ENCODE measurements at regions not wholly inside any gene's neighbourhood (a gene's known extent, or its start where the extent isn't known, plus 50 kb on each side); places are given as distances from the start of the nearest gene placed in this dataset.

DNA sequence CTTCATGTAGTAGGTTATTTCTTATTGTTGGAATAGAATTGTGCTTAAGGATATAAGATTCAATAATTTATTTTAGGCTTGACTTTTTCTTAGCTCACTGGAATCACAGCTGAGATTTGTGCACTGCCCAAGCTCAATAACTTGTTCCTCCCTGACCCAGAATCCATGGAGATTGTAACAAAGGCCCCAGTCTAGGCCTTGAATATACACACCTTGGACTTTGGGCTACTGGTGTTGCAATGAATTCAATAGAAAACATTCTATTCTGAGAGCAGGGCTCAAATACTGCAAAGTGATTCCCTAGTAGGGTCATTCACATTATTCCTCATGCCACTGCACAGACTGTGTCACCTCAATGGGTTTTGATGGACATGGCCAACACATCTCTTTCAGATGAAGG lies 352.4 kb downstream of the GALC start (continued):
- TF ChIP-seq MAZ (IDR thresholded peaks at IDR 0.05; ENCODE audit: borderline replicate concordance, low read depth, low read length), result no peak
- TF ChIP-seq MAZ (CRISPR knock-in tag; IDR thresholded peaks at IDR 0.05; ENCODE audit: low read depth), result no peak
- TF ChIP-seq PAXIP1 (CRISPR knock-in tag; conservative IDR thresholded peaks at IDR 0.05), result peak; percentile 75
- TF ChIP-seq HNF1A (IDR thresholded peaks at IDR 0.05; ENCODE audit: low read depth), result no peak
- TF ChIP-seq HNF1A (CRISPR knock-in tag; IDR thresholded peaks at IDR 0.05; ENCODE audit: borderline replicate concordance), result no peak
- peak; percentile 42; the same call in 1 of the 2 replicates for TF ChIP-seq MED1 (CRISPR knock-in tag; IDR thresholded peaks at IDR 0.05)
- 0 out of 2 replicates have a peak, but pooled peaks have one; percentile 20 for TF ChIP-seq IRF2 (CRISPR knock-in tag; IDR thresholded peaks at IDR 0.05)
- TF ChIP-seq ZNF556 (CRISPR knock-in tag; IDR thresholded peaks at IDR 0.05; ENCODE audit: borderline replicate concordance), result peak; percentile 31; the same call in 1 of the 2 replicates
- peak; percentile 68; the same call in 1 of the 2 replicates for TF ChIP-seq ZMYM4 (CRISPR knock-in tag; IDR thresholded peaks at IDR 0.05)
- peak; percentile 57; the same call in 1 of the 2 replicates for TF ChIP-seq BCL6 (CRISPR knock-in tag; IDR thresholded peaks at IDR 0.05)
- peak; percentile 84 for TF ChIP-seq RBAK (CRISPR knock-in tag; IDR thresholded peaks at IDR 0.05)
- no peak for TF ChIP-seq ZNF367 (CRISPR knock-in tag; IDR thresholded peaks at IDR 0.05; ENCODE audit: borderline replicate concordance)
- peak; percentile 55; the same call in 1 of the 2 replicates for TF ChIP-seq ZNF331 (CRISPR knock-in tag; IDR thresholded peaks at IDR 0.05)
- peak; percentile 43; the same call in 1 of the 2 replicates for TF ChIP-seq SOX13 (IDR thresholded peaks at IDR 0.05)
- peak in 1 of 2 experiments; percentile 81; a peak in 2 of 4 replicates for TF ChIP-seq SOX13 (CRISPR knock-in tag; conservative IDR thresholded peaks at IDR 0.05 in 1 of 2, IDR thresholded peaks at IDR 0.05 in 1 of 2)
- TF ChIP-seq FOXA1 (IDR thresholded peaks at IDR 0.05), result no peak
- TF ChIP-seq FOXA1 (CRISPR knock-in tag; IDR thresholded peaks at IDR 0.05), result peak; percentile 61
- no peak for TF ChIP-seq ZNF296 (CRISPR knock-in tag; conservative IDR thresholded peaks at IDR 0.05)
- no peak for TF ChIP-seq ZNF282 (IDR thresholded peaks at IDR 0.05; ENCODE audit: partially characterized antibody)
- TF ChIP-seq NCOR1 (IDR thresholded peaks at IDR 0.05; ENCODE audit: borderline replicate concordance, low read length), result peak; percentile 83
- 0 out of 2 replicates have a peak, but pooled peaks have one; percentile 28 for TF ChIP-seq MEF2D (CRISPR knock-in tag; IDR thresholded peaks at IDR 0.05)
- TF ChIP-seq NFATC3 (CRISPR knock-in tag; IDR thresholded peaks at IDR 0.05), result no peak
